ENCODE measurements at regions not wholly inside any gene's neighbourhood (a gene's known extent, or its start where the extent isn't known, plus 50 kb on each side); places are given as distances from the start of the nearest gene placed in this dataset.

DNA sequence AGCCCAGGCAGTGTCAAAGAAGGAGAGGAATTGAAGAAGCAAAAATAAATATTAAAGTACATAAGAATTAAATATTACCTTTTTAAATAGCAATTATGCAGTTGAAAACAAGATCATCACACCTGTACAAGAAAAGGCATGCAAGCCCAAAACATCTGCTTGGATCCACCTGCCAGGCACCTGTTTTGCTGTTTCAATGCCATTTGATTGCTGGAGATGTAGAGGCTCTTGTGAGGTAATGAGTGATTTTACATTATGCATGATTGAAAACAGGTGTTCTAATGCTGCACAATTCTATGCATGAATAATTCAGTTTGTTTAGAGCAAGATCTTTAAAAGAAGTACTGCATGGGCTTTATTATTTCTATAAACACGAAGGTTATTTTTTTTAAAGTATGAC lies 700.6 kb upstream of the ZEB2 start:
- no peak for ATAC-seq (ENCODE audit: poor library complexity)
- no peaks in the 10 kb centered on the region for H3K4me1 Mint-ChIP-seq (ENCODE audit: low read depth)
- H3K9me3 ChIP-seq (ENCODE audit: control insufficient read depth in 1 of 2, insufficient read depth in 1 of 2, low read length in 2 of 2) = peaks cover 0 to 4% of the 10 kb centered on the region in 2 experiments
- H3K4me3 Mint-ChIP-seq = no peak overlapping the region
- no peak overlapping the region for H3K4me3 ChIP-seq (ENCODE audit: low read length)
- H3K36me3 Mint-ChIP-seq (ENCODE audit: low read depth) = no peaks in the 10 kb centered on the region
- H3K36me3 ChIP-seq (ENCODE audit: insufficient read depth, low read length) = no peaks in the 10 kb centered on the region
- no peak overlapping the region for H3K27ac Mint-ChIP-seq
- no peak for DNase-seq
- ChIA-PET CTCF (no interaction called here), POLR2A (no interaction called here)
- no peaks in the 10 kb centered on the region for H3K27me3 ChIP-seq (ENCODE audit: control insufficient read depth in 1 of 2, insufficient read depth in 2 of 2, low read length in 2 of 2)
- TF ChIP-seq, protein P1, sequence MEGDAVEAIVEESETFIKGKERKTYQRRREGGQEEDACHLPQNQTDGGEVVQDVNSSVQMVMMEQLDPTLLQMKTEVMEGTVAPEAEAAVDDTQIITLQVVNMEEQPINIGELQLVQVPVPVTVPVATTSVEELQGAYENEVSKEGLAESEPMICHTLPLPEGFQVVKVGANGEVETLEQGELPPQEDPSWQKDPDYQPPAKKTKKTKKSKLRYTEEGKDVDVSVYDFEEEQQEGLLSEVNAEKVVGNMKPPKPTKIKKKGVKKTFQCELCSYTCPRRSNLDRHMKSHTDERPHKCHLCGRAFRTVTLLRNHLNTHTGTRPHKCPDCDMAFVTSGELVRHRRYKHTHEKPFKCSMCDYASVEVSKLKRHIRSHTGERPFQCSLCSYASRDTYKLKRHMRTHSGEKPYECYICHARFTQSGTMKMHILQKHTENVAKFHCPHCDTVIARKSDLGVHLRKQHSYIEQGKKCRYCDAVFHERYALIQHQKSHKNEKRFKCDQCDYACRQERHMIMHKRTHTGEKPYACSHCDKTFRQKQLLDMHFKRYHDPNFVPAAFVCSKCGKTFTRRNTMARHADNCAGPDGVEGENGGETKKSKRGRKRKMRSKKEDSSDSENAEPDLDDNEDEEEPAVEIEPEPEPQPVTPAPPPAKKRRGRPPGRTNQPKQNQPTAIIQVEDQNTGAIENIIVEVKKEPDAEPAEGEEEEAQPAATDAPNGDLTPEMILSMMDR (IDR thresholded peaks at IDR 0.05) = no peak
- H3K9me3 Mint-ChIP-seq = no peaks in the 10 kb centered on the region
- H3K4me1 ChIP-seq (ENCODE audit: insufficient read depth, low read length) = no peaks in the 10 kb centered on the region
- intact Hi-C loops (cut with DNase I, micrococcal nuclease) = no loop called here
- no peaks in the 10 kb centered on the region for H3K27me3 Mint-ChIP-seq
- H3K27ac ChIP-seq (ENCODE audit: low read depth in 1 of 2, low read length in 2 of 2) = no peak overlapping the region

DNA sequence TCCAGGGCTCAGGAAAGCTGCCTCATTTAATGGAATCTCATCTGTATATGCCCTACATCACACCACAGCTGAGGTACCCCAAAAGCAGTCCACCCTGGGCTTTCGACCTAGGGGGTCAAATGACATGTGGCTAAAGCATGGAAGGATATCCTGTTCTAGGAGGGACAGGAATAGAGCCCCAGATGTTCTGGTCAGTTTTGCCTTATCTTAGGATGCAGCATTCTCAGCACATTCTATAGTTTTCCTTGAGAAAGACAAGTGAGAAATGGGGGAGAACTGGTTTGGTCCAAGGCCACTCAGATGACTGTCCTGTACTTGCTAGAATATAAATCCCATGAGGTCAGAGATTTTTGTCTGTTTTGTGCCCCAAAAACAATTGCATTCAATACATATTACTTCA lies 688.0 kb upstream of the ZEB2 start:
- ChIA-PET POLR2A (no interaction called here), CTCF (no interaction called here)
- Mint-ChIP-seq H3K4me3 (no peak overlapping the region), H3K36me3 (ENCODE audit: low read depth) (no peaks in the 10 kb centered on the region), H3K9me3 (peaks cover 4% of the 10 kb centered on the region), H3K4me1 (ENCODE audit: low read depth) (no peaks in the 10 kb centered on the region), H3K27ac (no peak overlapping the region), H3K27me3 (no peaks in the 10 kb centered on the region)
- TF ChIP-seq, protein P1 (IDR thresholded peaks at IDR 0.05) = no peak
- intact Hi-C loops (cut with DNase I, micrococcal nuclease) = no loop called here
- Histone ChIP-seq H3K27ac (ENCODE audit: low read depth in 1 of 2, low read length in 2 of 2) (no peak overlapping the region), H3K36me3 (ENCODE audit: insufficient read depth, low read length) (no peaks in the 10 kb centered on the region), H3K9me3 (ENCODE audit: control insufficient read depth in 1 of 2, insufficient read depth in 1 of 2, low read length in 2 of 2) (peaks cover 0 to 3% of the 10 kb centered on the region in 2 experiments), H3K27me3 (ENCODE audit: control insufficient read depth in 1 of 2, insufficient read depth in 2 of 2, low read length in 2 of 2) (no peaks in the 10 kb centered on the region), H3K4me1 (ENCODE audit: insufficient read depth, low read length) (no peaks in the 10 kb centered on the region), H3K4me3 (ENCODE audit: low read length) (no peak overlapping the region)
- ATAC-seq (ENCODE audit: poor library complexity) (no peak), DNase-seq (no peak)

DNA sequence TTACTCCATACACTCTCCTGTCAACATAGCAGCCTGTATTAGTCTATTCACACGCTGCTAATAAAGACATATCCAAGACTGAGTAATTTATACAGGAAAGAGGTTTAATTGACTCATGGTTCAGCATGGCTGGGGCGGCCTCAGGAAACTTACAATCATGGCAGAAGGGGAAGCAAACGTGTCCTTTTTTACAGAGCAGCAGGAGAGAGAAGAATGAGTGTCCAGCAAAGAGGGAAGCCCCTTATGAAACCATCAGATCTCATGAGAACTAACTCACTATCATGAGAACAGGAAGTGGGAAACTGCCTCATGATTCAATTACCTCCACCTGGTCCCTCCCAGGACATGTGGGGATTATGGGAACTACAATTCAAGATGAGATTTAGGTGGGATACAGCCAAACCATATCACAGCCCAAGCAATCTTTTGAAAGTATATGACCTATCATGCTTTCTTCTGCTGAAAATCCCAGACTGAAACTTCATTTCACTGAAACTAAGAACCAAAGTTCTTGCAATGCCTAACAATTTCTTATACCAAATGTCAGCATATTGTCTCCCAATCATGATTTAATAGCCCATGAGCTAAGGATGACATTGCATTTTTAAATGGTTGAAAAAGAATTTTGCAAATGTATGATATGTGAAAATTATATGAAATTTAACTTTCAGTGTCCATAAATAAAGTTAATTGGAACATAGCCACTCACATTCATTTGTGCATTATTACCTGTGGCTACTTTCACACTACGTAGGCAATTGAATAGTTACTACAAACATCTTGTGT lies 686.8 kb upstream of the ZEB2 start:
- no peak overlapping the region for H3K4me3 Mint-ChIP-seq
- H3K36me3 ChIP-seq (ENCODE audit: insufficient read depth, low read length) = no peaks in the 10 kb centered on the region
- no peaks in the 10 kb centered on the region for H3K36me3 Mint-ChIP-seq (ENCODE audit: low read depth)
- TF ChIP-seq, protein P1 (IDR thresholded peaks at IDR 0.05) = no peak
- intact Hi-C loops (cut with DNase I, micrococcal nuclease) = no loop called here
- peaks cover 4% of the 10 kb centered on the region for H3K9me3 Mint-ChIP-seq
- H3K4me3 ChIP-seq (ENCODE audit: low read length) = no peak overlapping the region
- no peak for ATAC-seq (ENCODE audit: poor library complexity)
- H3K27me3 ChIP-seq (ENCODE audit: control insufficient read depth in 1 of 2, insufficient read depth in 2 of 2, low read length in 2 of 2) = no peaks in the 10 kb centered on the region
- H3K27ac ChIP-seq (ENCODE audit: low read depth in 1 of 2, low read length in 2 of 2) = no peak overlapping the region
- H3K9me3 ChIP-seq (ENCODE audit: control insufficient read depth in 1 of 2, insufficient read depth in 1 of 2, low read length in 2 of 2) = peaks cover 0 to 3% of the 10 kb centered on the region in 2 experiments
- POLR2A ChIA-PET = no interaction called here
- no peak overlapping the region for H3K27ac Mint-ChIP-seq
- H3K27me3 Mint-ChIP-seq = no peaks in the 10 kb centered on the region
- CTCF ChIA-PET = no interaction called here
- no peaks in the 10 kb centered on the region for H3K4me1 ChIP-seq (ENCODE audit: insufficient read depth, low read length)
- H3K4me1 Mint-ChIP-seq (ENCODE audit: low read depth) = no peaks in the 10 kb centered on the region
- no peak for DNase-seq
